IPS-11a (cell line): ENCODE measurements at regions not wholly inside any gene's neighbourhood (a gene's known extent, or its start where the extent isn't known, plus 50 kb on each side); places are given as distances from the start of the nearest gene placed in this dataset.
"Not testable (repeated sequence)": the region's sequence is repeated elsewhere in the genome, so short reads cannot be mapped to it uniquely, and the experiment has no call there.

Experiments
- H3K4me3 ChIP-seq: one replicate; pipeline ENCODE4 v1.5.1; 2013; ENCODE audit warnings: low read depth, low read length, control low read depth

DNA sequence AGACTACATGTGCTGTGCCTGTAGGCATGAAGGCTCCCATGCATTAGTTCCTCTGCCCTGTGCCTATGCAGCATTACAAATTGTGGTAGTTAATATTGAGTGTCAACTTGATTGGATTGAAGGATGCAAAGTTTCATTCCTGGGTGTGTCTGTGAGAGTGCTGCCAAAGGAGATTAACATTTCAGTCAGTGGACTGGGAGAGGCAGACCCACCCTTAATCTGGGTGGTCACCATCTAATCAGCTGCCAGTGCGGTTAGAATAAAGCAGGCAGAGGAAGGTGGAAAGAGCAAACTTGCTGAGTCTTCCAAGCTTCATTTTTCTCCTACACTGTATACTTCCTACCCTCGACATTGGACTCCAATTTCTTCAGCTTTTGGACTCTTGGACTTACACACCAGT is 460.2 kb upstream of the SMIM31 start:
- H3K4me3 ChIP-seq = no peak overlapping the region

DNA sequence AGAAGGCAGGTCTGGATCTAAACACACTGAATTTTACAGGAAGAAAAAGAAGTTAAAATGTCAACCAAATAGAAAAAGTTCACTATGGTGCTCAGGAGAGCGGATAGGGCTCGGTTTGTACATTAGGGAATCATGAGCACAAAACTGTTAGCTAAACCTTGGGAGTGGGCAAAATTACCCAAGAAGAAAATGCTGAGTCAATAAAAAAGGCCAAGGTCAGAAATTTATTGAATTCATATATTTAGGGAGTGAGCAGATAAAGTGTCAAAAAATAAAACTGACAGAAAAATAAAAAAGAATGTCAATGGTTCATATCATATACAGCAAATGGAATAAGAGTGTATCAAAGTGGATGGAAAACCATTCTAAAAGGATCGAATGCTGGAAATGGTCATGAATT is 452.5 kb upstream of the SMIM31 start:
- no peak overlapping the region for H3K4me3 ChIP-seq

DNA sequence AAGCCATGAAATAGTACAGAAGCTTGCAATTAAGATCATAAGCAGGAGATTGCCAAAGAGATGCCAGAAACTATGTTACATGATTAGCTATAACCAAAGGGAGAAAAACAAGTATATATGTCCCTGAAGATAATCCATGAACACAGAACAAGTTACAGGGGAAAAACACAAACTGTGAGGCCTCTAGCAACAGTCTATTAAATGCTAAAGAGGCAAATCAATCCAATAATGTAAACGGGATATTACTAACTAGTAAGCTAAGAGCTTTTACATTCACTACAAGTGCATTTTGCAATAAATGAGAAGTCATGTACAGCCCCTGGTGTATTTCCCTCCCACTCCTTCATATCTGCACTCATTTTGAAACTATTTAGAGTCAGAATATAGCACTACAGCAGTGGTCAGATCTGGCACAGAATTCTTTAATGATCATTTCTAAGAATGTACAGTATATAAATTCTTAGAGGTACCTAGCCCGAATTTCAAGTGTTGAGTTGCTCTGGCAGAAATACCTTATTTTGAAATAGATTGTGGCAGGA is 449.8 kb upstream of the SMIM31 start:
- no peak overlapping the region for H3K4me3 ChIP-seq

DNA sequence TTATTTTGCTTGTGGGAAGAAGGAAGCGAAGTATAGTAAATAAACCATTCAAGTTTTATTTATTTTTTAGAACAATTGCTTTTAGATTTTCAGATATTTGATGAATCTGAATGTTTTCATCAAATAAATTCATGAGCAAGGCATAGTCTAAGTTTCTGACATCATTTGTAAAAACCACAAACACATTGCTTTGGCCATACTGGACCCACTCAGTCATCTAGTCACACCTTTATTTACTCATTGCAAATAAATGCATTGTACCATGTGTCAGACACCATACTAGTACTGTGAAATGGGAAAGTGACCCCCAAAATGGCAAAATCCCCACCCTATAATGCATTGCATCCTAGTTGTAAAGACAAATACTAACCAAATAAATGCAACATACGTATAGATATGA is 449.1 kb upstream of the SMIM31 start:
- H3K4me3 ChIP-seq = no peak overlapping the region

DNA sequence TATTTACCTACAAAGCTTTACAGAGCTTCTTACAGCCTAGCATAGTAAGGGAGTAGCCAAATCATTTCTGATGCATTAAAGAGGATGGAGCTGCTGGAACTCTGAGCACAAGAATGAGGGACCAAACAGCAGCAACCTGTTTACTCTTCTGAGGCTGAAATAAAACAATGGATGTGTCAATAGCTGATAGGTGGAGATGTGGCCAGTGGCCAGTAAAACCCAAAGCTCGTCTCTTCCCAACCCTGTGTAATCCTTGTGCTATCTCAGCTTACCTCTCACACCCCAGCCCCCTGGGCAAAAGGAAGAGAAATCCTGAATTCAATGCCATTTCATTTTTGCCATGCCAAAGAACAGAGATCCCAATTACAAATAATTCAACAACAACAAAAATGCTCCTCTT is 446.7 kb upstream of the SMIM31 start:
- H3K4me3 ChIP-seq = no peak overlapping the region

DNA sequence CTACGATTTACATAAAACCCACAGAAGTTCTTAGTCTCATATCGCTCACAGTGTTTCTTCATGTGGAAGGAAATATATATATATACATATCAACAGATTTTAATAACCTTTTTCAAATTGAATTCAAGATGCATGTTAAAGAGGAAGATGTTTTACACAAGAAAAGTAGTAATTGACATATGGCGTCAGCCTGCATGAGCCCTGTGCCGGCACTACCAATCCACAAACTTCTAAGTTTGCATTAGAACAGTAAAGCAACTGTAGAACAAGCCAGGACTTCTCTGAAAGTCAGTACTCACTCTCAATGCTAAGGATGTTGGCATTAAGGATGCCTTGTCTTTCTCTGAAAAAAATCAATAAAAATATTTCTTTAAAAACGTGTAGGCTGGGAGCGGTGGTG is 441.3 kb upstream of the SMIM31 start:
- H3K4me3 ChIP-seq = no peak overlapping the region

DNA sequence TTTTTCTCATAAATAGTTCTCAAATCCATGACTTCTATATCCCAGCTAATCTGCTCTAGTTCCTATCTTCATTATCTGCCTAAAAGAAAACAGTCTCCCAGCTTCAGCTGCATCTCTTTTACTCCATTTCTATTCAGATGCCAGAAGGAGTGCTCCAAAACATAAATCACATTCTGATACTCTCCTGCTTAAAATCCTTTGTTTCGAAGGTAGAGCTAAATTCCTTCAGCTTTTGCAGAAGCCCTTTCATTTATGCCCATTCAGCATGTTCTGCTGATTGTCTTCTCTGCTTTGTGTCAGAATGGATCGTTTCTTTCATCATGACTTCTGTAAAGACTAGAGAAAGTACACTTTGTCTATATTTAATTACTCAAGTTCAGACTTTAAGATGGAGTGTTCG is 440.1 kb upstream of the SMIM31 start:
- H3K4me3 ChIP-seq = no peak overlapping the region

DNA sequence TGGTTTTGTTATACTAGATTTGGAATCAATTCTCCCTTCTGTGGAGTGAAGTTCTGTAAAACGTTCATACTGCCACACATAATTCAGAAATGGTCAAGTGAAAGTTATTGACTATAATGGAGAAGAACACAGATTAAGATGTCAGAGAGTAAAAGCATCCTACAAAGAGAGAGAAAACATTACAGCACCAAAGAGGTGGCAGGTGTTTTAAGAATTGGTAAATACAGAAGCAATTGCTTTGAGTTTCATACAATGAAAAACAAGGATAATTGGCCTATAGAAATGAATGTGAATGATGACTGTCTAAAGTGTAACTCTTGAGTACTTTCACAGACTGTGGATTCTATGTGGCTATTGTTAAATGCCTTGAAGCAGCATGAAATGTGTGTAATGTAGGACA is 435.6 kb upstream of the SMIM31 start:
- no peak overlapping the region for H3K4me3 ChIP-seq

DNA sequence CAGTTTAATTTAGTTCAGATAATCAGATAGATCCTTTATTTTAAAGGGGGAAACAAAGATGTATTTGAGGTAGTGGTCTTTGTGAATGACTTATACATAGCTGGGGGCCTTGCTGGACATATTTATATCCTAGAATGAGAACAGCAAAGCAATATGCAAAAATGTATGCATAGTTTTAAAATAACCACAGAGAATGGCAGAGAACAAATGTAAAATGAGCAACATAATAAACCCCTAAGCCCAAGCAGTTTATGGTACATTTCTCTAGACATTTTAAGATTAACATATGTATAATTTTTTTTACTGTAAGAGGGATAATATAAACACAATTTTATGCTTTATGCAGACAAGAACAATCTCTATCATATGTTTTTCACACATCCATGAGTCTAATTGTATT is 434.2 kb upstream of the SMIM31 start:
- no peak overlapping the region for H3K4me3 ChIP-seq

DNA sequence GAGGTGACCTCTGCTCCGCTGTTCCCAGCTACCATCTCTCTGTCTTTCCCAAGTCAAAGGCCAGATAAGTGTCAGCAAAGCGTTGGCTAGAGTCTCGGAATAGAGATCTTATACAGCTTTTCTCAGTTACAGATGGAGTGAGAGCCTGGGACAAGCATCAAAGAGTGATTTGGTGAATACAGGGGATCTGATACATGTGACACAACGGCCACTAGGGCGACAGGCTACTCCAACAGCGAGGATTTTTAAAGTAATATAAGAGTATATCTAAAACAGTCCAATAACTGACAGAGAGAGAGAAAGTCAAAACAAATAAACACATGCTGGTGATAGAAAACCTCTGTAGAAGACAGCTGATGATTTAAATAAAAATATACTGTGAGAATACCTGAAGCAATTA is 433.1 kb upstream of the SMIM31 start:
- no peak overlapping the region for H3K4me3 ChIP-seq

DNA sequence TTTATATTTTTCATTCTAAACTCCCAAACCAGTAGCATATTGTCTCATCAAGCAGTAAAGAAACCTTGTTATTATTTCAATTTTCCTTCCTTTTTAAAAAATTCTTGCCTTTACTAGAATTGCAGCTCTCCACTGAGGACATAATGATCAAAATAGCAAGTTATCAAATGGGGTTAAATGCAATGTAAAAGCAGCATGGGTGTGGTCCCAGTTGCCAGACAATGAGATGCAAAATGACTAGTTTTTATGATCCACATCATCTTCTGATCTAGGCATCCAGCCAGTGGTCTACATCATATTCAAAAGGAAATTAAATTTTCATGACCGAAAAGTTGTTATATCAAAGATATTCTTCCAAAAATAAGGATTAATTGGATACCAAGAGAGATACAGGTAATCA is 427.9 kb upstream of the SMIM31 start:
- no peak overlapping the region for H3K4me3 ChIP-seq

DNA sequence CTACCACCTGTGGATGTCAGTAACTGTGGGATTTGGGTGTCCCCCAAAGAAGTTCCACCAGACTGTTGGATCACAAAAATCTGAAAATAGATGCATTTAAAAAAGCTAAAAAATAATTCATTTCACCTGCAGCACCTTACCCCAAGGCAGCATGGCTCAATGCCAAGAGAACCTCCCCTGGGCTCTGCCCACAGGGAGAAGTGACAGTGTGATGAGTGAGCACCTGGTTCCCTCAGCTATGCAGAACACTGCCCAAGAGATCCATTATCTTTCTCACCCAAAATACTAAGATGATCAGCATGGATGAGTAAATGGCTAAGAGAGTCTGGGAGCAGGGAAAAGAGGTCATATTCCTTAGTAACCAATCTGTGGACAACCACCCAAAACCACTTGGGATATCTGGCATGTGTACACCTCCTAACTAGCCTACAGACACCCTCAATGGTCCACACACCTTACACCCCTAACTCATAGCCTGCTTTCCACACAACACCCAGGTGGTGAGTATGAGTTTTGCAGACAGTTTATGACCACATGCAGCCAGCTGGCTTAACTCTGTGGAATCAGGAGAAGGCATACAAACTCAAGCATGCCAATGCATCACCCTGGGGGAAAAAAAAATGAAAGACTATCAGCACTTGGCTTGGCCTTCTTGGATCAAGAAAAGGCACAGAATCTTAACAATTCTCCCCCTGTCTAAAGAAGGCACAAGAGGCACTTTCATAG is 416.5 kb upstream of the SMIM31 start:
- no peak overlapping the region for H3K4me3 ChIP-seq

DNA sequence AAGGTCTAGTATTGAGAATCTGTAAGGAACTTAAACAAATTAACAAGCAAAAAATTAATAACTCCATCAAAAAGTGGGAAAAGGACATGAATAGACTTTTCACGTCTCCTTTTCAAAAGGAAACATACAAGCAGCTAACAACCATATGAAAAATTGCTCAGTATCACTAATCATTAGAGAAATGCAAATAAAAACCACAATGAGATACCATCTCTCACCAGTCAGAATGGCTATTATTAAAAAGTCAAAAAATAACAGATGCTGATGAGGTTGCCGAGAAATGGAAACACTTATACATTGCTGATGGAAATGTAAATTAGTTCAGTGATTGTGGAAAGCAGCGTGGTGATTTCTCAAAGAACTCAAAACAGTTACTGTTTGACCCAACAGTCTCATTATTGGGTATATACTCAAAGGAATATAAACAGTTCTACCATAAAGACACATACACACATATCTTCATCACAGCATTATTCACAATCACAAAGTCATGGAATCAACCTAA is 410.4 kb upstream of the SMIM31 start:
- no peak overlapping the region for H3K4me3 ChIP-seq

DNA sequence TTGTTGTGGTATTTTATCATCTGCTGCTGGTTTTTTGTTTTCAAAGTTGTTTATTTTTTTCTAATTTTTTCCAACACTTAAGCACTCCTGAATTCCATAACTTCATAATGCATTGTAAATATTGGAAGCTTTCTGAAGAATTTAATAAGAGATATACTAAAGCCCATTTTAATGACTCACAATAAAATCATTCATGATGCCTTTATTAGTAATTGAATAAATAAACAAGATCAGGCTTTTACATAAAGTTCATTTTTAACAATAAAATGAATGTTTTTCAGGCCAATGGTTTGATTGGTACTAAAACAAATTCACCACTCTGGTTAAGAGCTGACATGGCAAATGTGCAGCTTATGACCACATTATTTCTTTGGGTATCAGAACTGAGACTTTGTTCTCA is 408.2 kb upstream of the SMIM31 start:
- H3K4me3 ChIP-seq = no peak overlapping the region

DNA sequence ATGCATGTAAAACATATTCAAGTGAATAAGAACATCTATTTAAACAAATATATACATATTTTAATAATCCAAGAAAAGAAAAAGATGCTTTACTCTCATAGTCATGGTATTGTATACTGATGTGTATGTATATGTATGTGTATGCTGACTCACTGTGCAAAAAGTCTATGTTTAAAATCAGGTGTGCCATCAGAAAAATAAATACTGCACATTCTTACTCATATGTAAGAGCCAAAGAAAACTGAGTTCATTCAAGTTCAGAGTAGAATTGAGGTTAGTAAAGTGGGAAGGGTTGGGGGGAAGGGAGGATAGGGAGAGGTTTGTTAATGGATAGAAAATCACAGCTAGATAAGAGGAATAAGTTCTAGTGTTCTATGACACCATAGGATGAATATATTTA is 403.9 kb upstream of the SMIM31 start:
- H3K4me3 ChIP-seq = no peak overlapping the region

DNA sequence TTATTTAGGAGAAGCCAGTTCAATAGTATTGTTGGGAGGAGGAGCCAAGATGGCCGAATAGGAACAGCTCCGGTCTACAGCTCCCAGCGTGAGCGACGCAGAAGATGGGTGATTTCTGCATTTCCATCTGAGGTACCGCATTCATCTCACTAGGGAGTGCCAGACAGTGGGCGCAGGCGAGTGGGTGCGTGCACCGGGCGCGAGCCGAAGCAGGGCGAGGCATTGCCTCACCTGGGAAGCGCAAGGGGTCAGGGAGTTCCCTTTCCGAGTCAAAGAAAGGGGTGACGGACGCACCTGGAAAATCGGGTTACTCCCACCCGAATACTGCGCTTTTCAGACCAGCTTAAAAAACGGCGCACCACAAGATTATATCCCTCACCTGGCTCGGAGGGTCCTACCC is 403.2 kb upstream of the SMIM31 start:
- not testable (repeated sequence) for H3K4me3 ChIP-seq

DNA sequence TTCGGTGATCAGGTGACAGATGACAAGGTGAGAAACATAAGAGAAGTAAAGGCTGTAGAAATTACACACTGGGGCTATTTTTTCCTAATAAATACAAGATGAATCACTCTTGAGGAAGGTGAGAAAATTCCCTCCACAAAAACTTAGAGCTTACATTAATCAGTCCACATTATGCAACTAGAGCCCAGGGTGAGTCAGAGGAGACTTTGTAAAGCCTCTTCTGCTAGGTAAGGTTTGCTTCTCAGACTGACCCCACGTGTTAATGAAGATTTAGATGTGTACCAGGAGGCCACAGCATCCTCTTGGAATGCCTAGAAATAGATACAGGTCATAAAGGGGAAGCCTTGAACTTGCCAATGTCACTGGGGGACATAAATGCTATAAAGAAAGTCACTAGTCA is 396.0 kb upstream of the SMIM31 start:
- H3K4me3 ChIP-seq = no peak overlapping the region

DNA sequence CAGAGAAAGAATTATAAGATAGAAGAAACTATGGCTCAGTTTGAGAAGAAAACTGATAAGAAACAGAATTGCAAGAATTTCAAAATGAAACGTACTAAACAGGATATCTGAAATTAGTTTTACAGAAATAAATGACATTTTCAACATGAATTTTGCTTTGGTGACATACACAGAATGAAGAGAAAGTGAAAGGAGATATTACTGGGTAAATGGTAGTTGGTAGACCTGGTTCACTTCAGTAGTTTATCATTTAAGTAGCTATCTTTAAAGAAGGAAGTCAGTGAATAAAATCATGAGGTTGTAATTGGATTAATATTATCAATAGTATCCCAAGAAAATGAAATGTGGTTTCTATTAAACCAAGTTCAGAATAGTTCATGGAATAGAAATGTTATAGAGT is 395.5 kb upstream of the SMIM31 start:
- no peak overlapping the region for H3K4me3 ChIP-seq

DNA sequence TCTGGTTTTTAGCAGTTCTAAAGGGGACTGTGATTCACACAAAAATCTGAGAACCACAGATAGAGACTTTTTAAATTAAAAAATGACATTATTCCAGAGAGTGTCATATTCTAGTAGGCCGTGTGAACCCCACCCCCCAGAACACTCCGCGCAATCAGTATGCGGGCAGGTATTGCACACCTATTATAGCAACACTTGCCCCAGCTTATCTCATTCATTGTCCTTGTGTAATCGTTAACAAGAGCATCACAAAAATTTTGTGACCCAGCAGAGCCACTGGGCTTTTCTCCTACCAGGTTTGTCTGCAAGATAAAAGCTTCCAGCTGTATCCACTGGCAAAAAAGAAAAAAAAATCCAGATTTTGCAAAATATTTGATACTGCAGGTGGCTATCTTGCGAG is 394.1 kb upstream of the SMIM31 start:
- H3K4me3 ChIP-seq = no peak overlapping the region

DNA sequence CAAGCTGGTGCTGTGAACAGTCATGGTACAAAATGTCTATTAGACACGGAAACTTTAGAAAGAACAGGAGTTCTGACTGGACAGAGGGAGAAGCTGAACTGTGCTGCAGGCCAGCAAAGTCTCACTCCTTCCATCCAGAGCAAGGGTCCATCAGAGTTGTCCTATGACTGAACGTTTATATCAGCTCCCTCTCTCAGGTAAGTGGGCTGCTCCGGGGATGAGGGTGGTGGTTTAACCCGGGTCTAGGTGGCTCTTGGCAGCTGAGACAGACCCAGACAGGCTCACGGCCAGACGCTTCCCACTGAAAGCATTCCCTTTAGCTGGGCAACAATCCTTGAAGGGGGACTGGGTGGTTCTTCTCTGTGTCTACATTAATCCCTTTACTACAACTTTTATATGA is 385.0 kb upstream of the SMIM31 start:
- no peak overlapping the region for H3K4me3 ChIP-seq

DNA sequence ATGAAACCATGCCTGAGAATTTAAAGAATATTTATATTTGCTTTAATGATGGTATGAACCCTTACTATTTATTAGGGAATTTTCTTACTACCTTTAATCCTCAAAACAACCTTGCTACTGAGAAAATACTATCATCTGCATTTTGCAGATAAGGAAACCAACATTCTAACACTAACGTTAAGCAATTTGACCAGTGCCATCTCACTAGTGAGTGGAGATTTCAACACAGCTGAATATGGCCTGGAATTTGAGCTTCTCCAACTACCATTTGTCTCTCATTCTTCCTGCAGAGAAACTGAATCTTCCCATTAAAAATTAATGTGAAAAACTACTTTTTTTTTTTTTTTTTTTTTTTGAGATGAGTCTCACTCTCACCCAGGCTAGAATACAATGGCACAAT is 380.9 kb upstream of the SMIM31 start:
- H3K4me3 ChIP-seq = no peak overlapping the region

DNA sequence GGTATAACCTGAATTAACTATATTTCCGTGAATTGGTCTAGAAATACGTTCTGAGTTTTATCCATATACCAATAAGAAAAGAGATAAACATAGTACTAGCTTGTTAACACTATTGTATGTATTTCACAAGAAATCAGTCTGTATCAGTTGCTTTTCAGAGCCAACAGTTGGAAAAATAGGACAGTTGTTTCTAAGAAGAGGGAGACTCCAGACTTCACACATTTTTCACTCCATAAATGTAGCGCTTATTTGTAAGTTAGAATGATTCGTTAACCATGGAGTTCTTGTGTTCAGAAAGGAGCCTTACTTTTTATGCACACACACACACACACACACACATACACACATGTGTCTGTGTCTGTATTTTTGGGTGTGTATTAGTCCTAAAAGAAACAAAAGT is 376.7 kb upstream of the SMIM31 start:
- H3K4me3 ChIP-seq = no peak overlapping the region

DNA sequence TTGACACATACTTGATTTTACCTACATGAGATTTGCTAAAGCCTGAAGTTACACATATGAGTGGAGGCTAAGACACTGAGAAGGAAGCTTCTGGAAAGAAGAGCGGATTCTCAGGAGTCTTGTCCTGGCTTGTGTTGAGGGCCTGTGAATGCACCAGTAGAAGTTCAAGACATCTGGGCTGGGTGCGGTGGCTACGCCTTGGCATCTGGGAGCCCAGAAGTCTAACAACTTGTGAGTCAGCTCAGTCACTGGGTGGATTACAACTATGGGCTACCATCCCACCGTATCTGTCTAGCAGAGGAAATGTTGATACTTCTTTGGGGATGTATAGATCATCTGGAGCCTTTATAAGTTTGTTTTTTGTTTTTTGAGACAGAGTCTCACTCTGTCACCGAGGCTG is 375.6 kb upstream of the SMIM31 start:
- no peak overlapping the region for H3K4me3 ChIP-seq
